ENCODE measurements at regions not wholly inside any gene's neighbourhood (a gene's known extent, or its start where the extent isn't known, plus 50 kb on each side); places are given as distances from the start of the nearest gene placed in this dataset.

DNA sequence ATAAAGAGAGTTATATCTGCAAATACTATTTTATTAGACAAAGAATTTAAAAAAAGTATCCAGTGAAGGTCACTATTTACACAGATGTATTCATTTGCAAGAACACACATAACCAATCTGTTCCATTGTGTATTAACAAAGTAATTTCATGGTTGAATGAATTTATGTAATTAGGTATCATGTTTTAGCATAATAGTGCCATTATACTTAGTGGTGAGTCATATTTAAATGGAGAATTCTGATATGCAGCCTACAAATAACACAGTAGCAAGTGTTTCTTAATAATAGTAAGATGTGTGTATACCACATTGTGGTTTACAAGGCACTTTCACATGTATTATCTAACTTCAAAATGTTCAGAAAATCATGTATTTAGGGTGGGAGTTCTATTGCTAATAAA is 1028.5 kb upstream of the ACO1 start:
- Histone ChIP-seq H3K36me3 (no peaks in the 10 kb centered on the region), H3K4me3 (no peak overlapping the region), H3K27ac (no peak overlapping the region), H3K4me1 (no peaks in the 10 kb centered on the region), H3K9me3 (no peaks in the 10 kb centered on the region), H3K27me3 (ENCODE audit: low read depth) (no peaks in the 10 kb centered on the region)
- DNase-seq, result no peak
- intact Hi-C loops (cut with DNase I), result loop anchor here (10.0 kb wide), 1 partner anchor 69 kb away; no protein-coding TSS in a partner anchor
- ATAC-seq, result no peak
- TF ChIP-seq, protein P1, sequence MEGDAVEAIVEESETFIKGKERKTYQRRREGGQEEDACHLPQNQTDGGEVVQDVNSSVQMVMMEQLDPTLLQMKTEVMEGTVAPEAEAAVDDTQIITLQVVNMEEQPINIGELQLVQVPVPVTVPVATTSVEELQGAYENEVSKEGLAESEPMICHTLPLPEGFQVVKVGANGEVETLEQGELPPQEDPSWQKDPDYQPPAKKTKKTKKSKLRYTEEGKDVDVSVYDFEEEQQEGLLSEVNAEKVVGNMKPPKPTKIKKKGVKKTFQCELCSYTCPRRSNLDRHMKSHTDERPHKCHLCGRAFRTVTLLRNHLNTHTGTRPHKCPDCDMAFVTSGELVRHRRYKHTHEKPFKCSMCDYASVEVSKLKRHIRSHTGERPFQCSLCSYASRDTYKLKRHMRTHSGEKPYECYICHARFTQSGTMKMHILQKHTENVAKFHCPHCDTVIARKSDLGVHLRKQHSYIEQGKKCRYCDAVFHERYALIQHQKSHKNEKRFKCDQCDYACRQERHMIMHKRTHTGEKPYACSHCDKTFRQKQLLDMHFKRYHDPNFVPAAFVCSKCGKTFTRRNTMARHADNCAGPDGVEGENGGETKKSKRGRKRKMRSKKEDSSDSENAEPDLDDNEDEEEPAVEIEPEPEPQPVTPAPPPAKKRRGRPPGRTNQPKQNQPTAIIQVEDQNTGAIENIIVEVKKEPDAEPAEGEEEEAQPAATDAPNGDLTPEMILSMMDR (IDR thresholded peaks at IDR 0.05), result no peak

DNA sequence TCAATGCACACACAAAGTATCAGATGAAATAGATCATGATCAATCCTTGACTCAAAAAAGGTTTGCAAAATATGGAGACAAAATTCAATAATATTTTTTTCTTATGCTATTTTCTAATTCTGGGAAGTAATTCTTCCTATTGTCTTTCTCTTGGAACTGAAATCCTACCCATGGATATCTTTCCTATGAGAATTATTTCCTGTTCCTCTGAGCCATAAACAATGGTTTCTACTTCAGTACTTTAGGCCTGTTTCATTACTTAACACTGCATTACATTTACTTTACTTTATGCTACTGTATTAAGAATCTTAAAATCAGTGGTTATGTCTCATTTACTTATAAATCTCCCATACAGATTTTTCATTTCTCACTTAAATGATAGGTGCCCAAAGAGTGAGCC is 1025.4 kb upstream of the ACO1 start:
- no peak for ATAC-seq
- no peaks in the 10 kb centered on the region for H3K36me3 ChIP-seq
- no peak for DNase-seq
- H3K27me3 ChIP-seq (ENCODE audit: low read depth), result no peaks in the 10 kb centered on the region
- no peaks in the 10 kb centered on the region for H3K4me1 ChIP-seq
- H3K27ac ChIP-seq, result no peak overlapping the region
- TF ChIP-seq, protein P1 (IDR thresholded peaks at IDR 0.05), result no peak
- H3K9me3 ChIP-seq, result no peaks in the 10 kb centered on the region
- H3K4me3 ChIP-seq, result no peak overlapping the region
- intact Hi-C loops (cut with DNase I), result loop anchor here (10.0 kb wide), 1 partner anchor 66 kb away; no protein-coding TSS in a partner anchor

DNA sequence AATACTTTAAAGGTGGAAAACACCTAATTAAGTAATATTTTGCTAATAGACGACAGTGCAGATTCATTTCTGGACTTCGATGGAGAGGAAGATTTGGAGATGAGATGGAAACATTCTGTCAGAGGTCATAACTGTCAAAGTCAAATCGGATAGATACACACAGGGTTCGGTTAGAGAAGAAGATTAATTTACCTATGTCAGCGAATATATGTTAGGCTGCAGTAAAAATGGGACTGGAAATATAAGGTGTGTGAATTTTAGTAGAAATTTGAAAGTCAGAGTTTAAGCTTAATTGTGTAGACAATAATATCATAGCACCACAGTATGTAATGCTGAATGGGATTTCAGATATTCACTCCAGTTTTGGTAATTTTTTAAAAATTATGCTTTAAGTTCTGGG is 1020.3 kb upstream of the ACO1 start:
- intact Hi-C loops (cut with DNase I), result no loop called here

DNA sequence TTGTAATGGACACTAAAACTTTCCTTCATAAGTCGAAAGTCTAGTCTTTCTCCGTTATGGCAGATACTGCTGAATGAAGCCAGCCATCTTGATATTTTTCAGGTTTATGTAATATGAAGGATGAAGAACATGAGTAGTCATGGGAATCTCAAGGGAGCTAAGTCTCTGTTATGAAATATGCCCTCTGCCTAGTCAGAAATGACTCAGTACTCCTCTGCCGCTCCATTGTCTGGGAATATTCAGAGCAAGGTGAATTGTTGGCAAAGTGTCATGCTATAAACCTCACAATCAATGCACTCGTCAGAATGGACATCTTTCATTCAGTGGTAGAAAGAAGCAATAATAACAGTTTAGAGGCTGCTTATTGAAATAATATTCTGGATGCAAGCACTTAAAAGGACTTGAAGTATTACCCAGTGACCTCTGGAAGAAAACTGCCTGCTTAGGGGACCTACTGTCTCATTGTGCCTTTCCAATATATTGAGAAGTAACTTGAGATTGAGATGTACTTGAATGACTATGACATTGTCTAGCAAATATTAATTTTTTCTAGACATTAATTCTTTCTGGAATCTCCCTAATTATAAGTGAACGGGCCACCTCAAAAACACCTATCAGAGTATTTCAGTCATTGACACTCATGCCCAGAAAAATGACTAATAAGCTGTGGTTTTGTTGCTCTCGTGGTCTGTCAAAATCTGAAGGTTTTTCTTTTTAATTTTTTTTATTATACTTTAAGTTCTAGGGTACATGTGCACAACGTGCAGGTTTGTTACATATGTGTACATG is 1011.5 kb upstream of the ACO1 start:
- ATAC-seq (no peak), DNase-seq (no peak)
- Histone ChIP-seq H3K9me3 (no peaks in the 10 kb centered on the region), H3K36me3 (no peaks in the 10 kb centered on the region), H3K4me3 (no peak overlapping the region), H3K27ac (no peak overlapping the region), H3K27me3 (ENCODE audit: low read depth) (no peaks in the 10 kb centered on the region), H3K4me1 (no peaks in the 10 kb centered on the region)
- intact Hi-C loops (cut with DNase I), result no loop called here
- TF ChIP-seq, protein P1 (IDR thresholded peaks at IDR 0.05), result no peak

More for the DNA sequence above, 1020.3 kb upstream of the ACO1 start:
- no peak for ATAC-seq
- TF ChIP-seq, protein P1 (IDR thresholded peaks at IDR 0.05), result no peak
- no peak overlapping the region for H3K4me3 ChIP-seq
- no peaks in the 10 kb centered on the region for H3K27me3 ChIP-seq (ENCODE audit: low read depth)
- no peak for DNase-seq
- H3K27ac ChIP-seq, result no peak overlapping the region
- no peaks in the 10 kb centered on the region for H3K4me1 ChIP-seq
- H3K9me3 ChIP-seq, result no peaks in the 10 kb centered on the region
- H3K36me3 ChIP-seq, result no peaks in the 10 kb centered on the region

DNA sequence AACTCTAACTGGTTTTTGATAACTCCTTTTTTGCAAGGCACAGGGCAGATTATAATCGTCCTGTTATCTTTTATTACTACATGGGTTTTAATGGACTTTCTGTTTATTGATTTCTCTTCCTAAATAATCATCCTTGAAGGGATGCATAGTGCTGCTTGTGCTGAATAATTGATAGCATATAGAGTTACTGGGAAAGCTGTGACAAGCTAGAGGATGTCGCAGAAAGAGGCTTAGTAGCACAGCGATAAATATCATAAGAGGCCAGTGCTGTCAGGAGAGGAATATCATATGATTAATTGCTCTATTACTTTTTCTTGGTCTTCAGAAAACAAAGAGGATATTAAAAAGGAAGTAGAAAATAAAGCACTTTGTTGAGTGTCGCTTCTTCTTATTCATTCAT is 1007.1 kb upstream of the ACO1 start:
- intact Hi-C loops (cut with DNase I), result no loop called here
- H3K9me3 ChIP-seq, result no peaks in the 10 kb centered on the region
- H3K27me3 ChIP-seq (ENCODE audit: low read depth), result no peaks in the 10 kb centered on the region
- DNase-seq (no peak), ATAC-seq (no peak)
- H3K4me3 ChIP-seq, result no peak overlapping the region
- TF ChIP-seq, protein P1 (IDR thresholded peaks at IDR 0.05), result no peak
- H3K4me1 ChIP-seq, result no peaks in the 10 kb centered on the region
- H3K27ac ChIP-seq, result no peak overlapping the region
- H3K36me3 ChIP-seq, result no peaks in the 10 kb centered on the region
